Hematopoietic multipotent progenitor cell treated with erythropoietin and hydrocortisone succinate and interleukin-3 and kit ligand, for 17 days (in vitro differentiated cells): ENCODE measurements at regions not wholly inside any gene's neighbourhood (a gene's known extent, or its start where the extent isn't known, plus 50 kb on each side); places are given as distances from the start of the nearest gene placed in this dataset.

Experiments used
- DNase-seq: peaks from one replicate; pipeline ENCODE4 v3.0.0-alpha.2; 2015; ENCODE audit warnings: low spot score

GRCh38 chr7:25786936-25787335 is 365.1 kb upstream of the NFE2L3 start:
- DNase-seq, result no peak

GRCh38 chr7:25787336-25787735 is 364.7 kb upstream of the NFE2L3 start:
- no peak for DNase-seq

GRCh38 chr7:25788371-25788770 is 363.6 kb upstream of the NFE2L3 start:
- no peak for DNase-seq

- no peak for DNase-seq
Observed at GRCh38 chr7:25788961-25789620, 362.9 kb upstream of the NFE2L3 start.

- DNase-seq, result no peak
Observed at GRCh38 chr7:25789701-25790640, 362.0 kb upstream of the NFE2L3 start.

GRCh38 chr7:25790963-25791362 is 361.0 kb upstream of the NFE2L3 start:
- no peak for DNase-seq

- no peak for DNase-seq
Observed at GRCh38 chr7:25792586-25792985, 359.4 kb upstream of the NFE2L3 start.

GRCh38 chr7:25795824-25796235 is 356.2 kb upstream of the NFE2L3 start:
- DNase-seq, result no peak

- DNase-seq, result no peak
Observed at GRCh38 chr7:25798344-25798743, 353.7 kb upstream of the NFE2L3 start.

GRCh38 chr7:25801214-25801613 is 350.8 kb upstream of the NFE2L3 start:
- no peak for DNase-seq

- DNase-seq, result no peak
Observed at GRCh38 chr7:25802057-25802456, 349.9 kb upstream of the NFE2L3 start.

- no peak for DNase-seq
Observed at GRCh38 chr7:25802473-25802872, 349.5 kb upstream of the NFE2L3 start.

GRCh38 chr7:25803117-25803887 is 348.7 kb upstream of the NFE2L3 start:
- no peak for DNase-seq

- no peak for DNase-seq
Observed at GRCh38 chr7:25804154-25804553, 347.8 kb upstream of the NFE2L3 start.

GRCh38 chr7:25805027-25805687 is 346.8 kb upstream of the NFE2L3 start:
- no peak for DNase-seq

GRCh38 chr7:25807086-25807611 is 344.8 kb upstream of the NFE2L3 start:
- DNase-seq, result no peak

GRCh38 chr7:25809441-25809840 is 342.6 kb upstream of the NFE2L3 start:
- no peak for DNase-seq

- no peak for DNase-seq
Observed at GRCh38 chr7:25812086-25812850, 339.7 kb upstream of the NFE2L3 start.

GRCh38 chr7:25813381-25813780 is 338.6 kb upstream of the NFE2L3 start:
- DNase-seq, result no peak

GRCh38 chr7:25815711-25816110 is 336.3 kb upstream of the NFE2L3 start:
- no peak for DNase-seq

GRCh38 chr7:25820432-25821040 is 331.5 kb upstream of the NFE2L3 start:
- DNase-seq, result peak; percentile 7
